HepG2 (cell line): ENCODE measurements at regions not wholly inside any gene's neighbourhood (a gene's known extent, or its start where the extent isn't known, plus 50 kb on each side); places are given as distances from the start of the nearest gene placed in this dataset.

Source experiments
- ATAD3A ChIP-seq: sonication (generic); formaldehyde crosslinking; IDR thresholded peaks from 2 replicates; pipeline ENCODE4 v1.4.0; 2020; ENCODE audit warnings: missing genetic modification reagents
- CREB1 ChIP-seq, 2 experiments: fragments of 450-650 bp in 1 of 2; IDR thresholded peaks; 2 replicates each; pipeline ENCODE4 v1.6.1; 2016 to 2017; ENCODE audit warnings: control low read depth in 1 of 2, mild to moderate bottlenecking in 1 of 2, missing compliant biosample characterization in 1 of 2, missing genetic modification characterization in 1 of 2
- GATAD2A ChIP-seq: IDR thresholded peaks from 2 replicates; pipeline ENCODE4 v1.6.1; 2016
- HMGXB4 ChIP-seq, 2 experiments: sonication (generic) in 1 of 2; formaldehyde crosslinking in 1 of 2; IDR thresholded peaks; 2 replicates each; pipeline versions ENCODE4 v1.4.0 to v1.6.1; 2018 to 2020; ENCODE audit warnings: missing genetic modification reagents in 2 of 2, borderline replicate concordance in 1 of 2, low read depth in 1 of 2, mild to moderate bottlenecking in 1 of 2, missing biosample characterization in 1 of 2
- HOXA5 ChIP-seq: sonication (generic); formaldehyde crosslinking; IDR thresholded peaks from 2 replicates; pipeline ENCODE4 v1.4.0; 2020; ENCODE audit warnings: missing genetic modification reagents
- HOXA9 ChIP-seq: sonication (generic); formaldehyde crosslinking; IDR thresholded peaks from 2 replicates; pipeline ENCODE4 v1.8.1; 2022; ENCODE audit warnings: missing genetic modification reagents, mild to moderate bottlenecking, moderate library complexity, borderline replicate concordance
- KAT2B ChIP-seq: fragments of 150-350 bp; IDR thresholded peaks from 2 replicates; pipeline ENCODE4 v1.6.1; 2014; ENCODE audit warnings: low read depth, low read length, borderline replicate concordance
- KLF16 ChIP-seq, 2 experiments: sonication (generic) in 1 of 2; formaldehyde crosslinking in 1 of 2; IDR thresholded peaks; 2 replicates each; pipeline versions ENCODE4 v1.6.1 to v1.8.0; 2016 to 2023; ENCODE audit warnings: missing genetic modification reagents in 2 of 2, missing compliant biosample characterization in 1 of 2
- MED1 ChIP-seq: sonication (generic); formaldehyde crosslinking; IDR thresholded peaks from 2 replicates; pipeline ENCODE4 v1.4.0; 2020; ENCODE audit warnings: missing genetic modification reagents
- NR2C2 ChIP-seq: sonication (generic); formaldehyde crosslinking; IDR thresholded peaks from 2 replicates; pipeline ENCODE4 v1.4.0; 2020; ENCODE audit warnings: missing genetic modification reagents, mild to moderate bottlenecking, moderate library complexity, borderline replicate concordance
- PAF1 ChIP-seq: IDR thresholded peaks from 2 replicates; pipeline ENCODE4 v1.6.1; 2016; ENCODE audit warnings: missing genetic modification reagents, missing compliant biosample characterization
- RFX1 ChIP-seq: fragments of 450-650 bp; IDR thresholded peaks from 2 replicates; pipeline ENCODE4 v1.6.1; 2017
- SP1 ChIP-seq, 2 experiments: fragments of 450-650 bp in 1 of 2; sonication (generic) in 1 of 2; formaldehyde crosslinking in 1 of 2; IDR thresholded peaks; 2 replicates each; pipeline versions ENCODE4 v1.4.0 to v1.6.1; 2016 to 2020; ENCODE audit warnings: missing genetic modification reagents in 1 of 2
- SP4 ChIP-seq: sonication (generic); formaldehyde crosslinking; IDR thresholded peaks from 2 replicates; pipeline ENCODE4 v1.8.1; 2023; ENCODE audit warnings: mild to moderate bottlenecking, missing genetic modification reagents
- TBL1XR1 ChIP-seq: fragments of 150-350 bp; IDR thresholded peaks from 2 replicates; pipeline ENCODE4 v1.6.1; 2014; ENCODE audit warnings: borderline replicate concordance, low read length; ENCODE audit not compliant: partially characterized antibody
- TMF1 ChIP-seq: sonication (generic); formaldehyde crosslinking; IDR thresholded peaks from 2 replicates; pipeline ENCODE4 v1.8.1; 2022; ENCODE audit warnings: low read depth, missing genetic modification reagents
- ZBTB26 ChIP-seq: IDR thresholded peaks from 2 replicates; pipeline ENCODE4 v1.6.1; 2016; ENCODE audit warnings: missing compliant biosample characterization, missing genetic modification reagents, borderline replicate concordance
- ZBTB3 ChIP-seq: sonication (generic); formaldehyde crosslinking; IDR thresholded peaks from 2 replicates; pipeline ENCODE4 v1.4.0; 2020; ENCODE audit warnings: low read depth, mild to moderate bottlenecking, moderate library complexity, missing genetic modification reagents, borderline replicate concordance
- ZBTB38 ChIP-seq: sonication (generic); formaldehyde crosslinking; IDR thresholded peaks from 2 replicates; pipeline ENCODE4 v1.5.1; 2020; ENCODE audit warnings: mild to moderate bottlenecking, missing genetic modification reagents
- ZNF446 ChIP-seq: sonication (generic); formaldehyde crosslinking; IDR thresholded peaks from 2 replicates; pipeline ENCODE4 v1.5.0; 2020; ENCODE audit warnings: mild to moderate bottlenecking, missing genetic modification reagents
- ZNF501 ChIP-seq: sonication (generic); formaldehyde crosslinking; IDR thresholded peaks from 2 replicates; pipeline ENCODE4 v1.5.1; 2020; ENCODE audit warnings: mild to moderate bottlenecking, moderate library complexity, missing genetic modification reagents

- no peak for TF ChIP-seq ZBTB3 (CRISPR knock-in tag)
- no peak for TF ChIP-seq SP1 (IDR thresholded peaks at IDR 0.05)
- peak; percentile 93 for TF ChIP-seq SP1 (CRISPR knock-in tag; IDR thresholded peaks at IDR 0.05)
- TF ChIP-seq ATAD3A (CRISPR knock-in tag) = no peak
- no peak for TF ChIP-seq TMF1 (CRISPR knock-in tag)
- TF ChIP-seq TBL1XR1 = no peak
- no peak for TF ChIP-seq KAT2B
- no peak for TF ChIP-seq RFX1
- TF ChIP-seq HMGXB4 (CRISPR knock-in tag; IDR thresholded peaks at IDR 0.05; ENCODE audit: borderline replicate concordance in 1 of 2, low read depth in 1 of 2) = peak; percentile 65 to 80; a peak in 2 of 4 replicates
- peak; percentile 35; the same call in 1 of the 2 replicates for TF ChIP-seq ZNF501 (CRISPR knock-in tag)
- TF ChIP-seq KLF16 (CRISPR knock-in tag; IDR thresholded peaks at IDR 0.05) = peak in 1 of 2 experiments; percentile 76; a peak in 1 of 4 replicates
- TF ChIP-seq NR2C2 (CRISPR knock-in tag) = no peak
- TF ChIP-seq MED1 (CRISPR knock-in tag) = no peak
- no peak for TF ChIP-seq CREB1 (IDR thresholded peaks at IDR 0.05)
- TF ChIP-seq CREB1 (CRISPR knock-in tag; IDR thresholded peaks at IDR 0.05) = no peak
- TF ChIP-seq HOXA9 (CRISPR knock-in tag) = peak; percentile 35; the same call in 1 of the 2 replicates
- TF ChIP-seq SP4 (CRISPR knock-in tag) = peak; percentile 92
- TF ChIP-seq HOXA5 (CRISPR knock-in tag) = no peak
- TF ChIP-seq ZBTB26 = 0 out of 2 replicates have a peak, but pooled peaks have one; percentile 12
- TF ChIP-seq PAF1 (CRISPR knock-in tag) = no peak
- TF ChIP-seq GATAD2A (CRISPR knock-in tag) = peak; percentile 52
- no peak for TF ChIP-seq ZNF446 (CRISPR knock-in tag)
- TF ChIP-seq ZBTB38 (CRISPR knock-in tag) = peak; percentile 88
Observed at GRCh38 chr2:61694312-61695274, 156.4 kb upstream of the XPO1 start (continued).
